OCI-LY7 (cell line): ENCODE measurements at regions not wholly inside any gene's neighbourhood (a gene's known extent, or its start where the extent isn't known, plus 50 kb on each side); places are given as distances from the start of the nearest gene placed in this dataset.

ENCODE experiments used
- EZH2phosphoT487 ChIP-seq: fragments of 200-600 bp; sonication (generic); IDR thresholded peaks from 2 replicates; pipeline ENCODE4 v1.6.1; 2018; ENCODE audit warnings: low read depth, borderline replicate concordance, mild to moderate bottlenecking, mixed run types, antibody characterized with exemption, low read length, moderate library complexity, mixed read lengths
- TF ChIP-seq, protein P1 (sequence below): fragments of 200-600 bp; sonication (generic); conservative IDR thresholded peaks from 2 replicates; pipeline ENCODE4 v1.5.1; 2014; ENCODE audit warnings: mild to moderate bottlenecking, antibody characterized with exemption, low read length, moderate library complexity, mixed read lengths

DNA sequence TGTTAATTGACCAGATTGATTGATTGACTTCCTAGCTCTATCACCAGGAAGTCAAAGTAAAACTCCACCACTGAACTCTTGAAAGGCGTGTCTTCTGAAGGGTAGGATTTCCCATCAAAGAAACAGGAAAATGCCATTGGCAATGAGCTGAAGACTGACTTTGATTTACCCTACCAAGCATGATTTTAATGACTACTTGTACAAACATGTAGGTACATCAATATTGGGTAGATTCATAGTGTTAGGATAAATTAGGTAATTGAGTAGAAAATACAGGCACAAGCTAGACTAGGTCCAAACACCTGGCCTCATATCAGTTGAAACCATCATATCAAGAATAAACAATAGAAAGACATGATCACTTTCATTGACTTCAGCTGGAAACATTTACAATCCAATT lies 53.2 kb upstream of the ATXN3L start:
- TF ChIP-seq, protein P1, sequence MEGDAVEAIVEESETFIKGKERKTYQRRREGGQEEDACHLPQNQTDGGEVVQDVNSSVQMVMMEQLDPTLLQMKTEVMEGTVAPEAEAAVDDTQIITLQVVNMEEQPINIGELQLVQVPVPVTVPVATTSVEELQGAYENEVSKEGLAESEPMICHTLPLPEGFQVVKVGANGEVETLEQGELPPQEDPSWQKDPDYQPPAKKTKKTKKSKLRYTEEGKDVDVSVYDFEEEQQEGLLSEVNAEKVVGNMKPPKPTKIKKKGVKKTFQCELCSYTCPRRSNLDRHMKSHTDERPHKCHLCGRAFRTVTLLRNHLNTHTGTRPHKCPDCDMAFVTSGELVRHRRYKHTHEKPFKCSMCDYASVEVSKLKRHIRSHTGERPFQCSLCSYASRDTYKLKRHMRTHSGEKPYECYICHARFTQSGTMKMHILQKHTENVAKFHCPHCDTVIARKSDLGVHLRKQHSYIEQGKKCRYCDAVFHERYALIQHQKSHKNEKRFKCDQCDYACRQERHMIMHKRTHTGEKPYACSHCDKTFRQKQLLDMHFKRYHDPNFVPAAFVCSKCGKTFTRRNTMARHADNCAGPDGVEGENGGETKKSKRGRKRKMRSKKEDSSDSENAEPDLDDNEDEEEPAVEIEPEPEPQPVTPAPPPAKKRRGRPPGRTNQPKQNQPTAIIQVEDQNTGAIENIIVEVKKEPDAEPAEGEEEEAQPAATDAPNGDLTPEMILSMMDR = no peak
- no peak for TF ChIP-seq EZH2phosphoT487
